ENCODE measurements at regions not wholly inside any gene's neighbourhood (a gene's known extent, or its start where the extent isn't known, plus 50 kb on each side); places are given as distances from the start of the nearest gene placed in this dataset.

DNA sequence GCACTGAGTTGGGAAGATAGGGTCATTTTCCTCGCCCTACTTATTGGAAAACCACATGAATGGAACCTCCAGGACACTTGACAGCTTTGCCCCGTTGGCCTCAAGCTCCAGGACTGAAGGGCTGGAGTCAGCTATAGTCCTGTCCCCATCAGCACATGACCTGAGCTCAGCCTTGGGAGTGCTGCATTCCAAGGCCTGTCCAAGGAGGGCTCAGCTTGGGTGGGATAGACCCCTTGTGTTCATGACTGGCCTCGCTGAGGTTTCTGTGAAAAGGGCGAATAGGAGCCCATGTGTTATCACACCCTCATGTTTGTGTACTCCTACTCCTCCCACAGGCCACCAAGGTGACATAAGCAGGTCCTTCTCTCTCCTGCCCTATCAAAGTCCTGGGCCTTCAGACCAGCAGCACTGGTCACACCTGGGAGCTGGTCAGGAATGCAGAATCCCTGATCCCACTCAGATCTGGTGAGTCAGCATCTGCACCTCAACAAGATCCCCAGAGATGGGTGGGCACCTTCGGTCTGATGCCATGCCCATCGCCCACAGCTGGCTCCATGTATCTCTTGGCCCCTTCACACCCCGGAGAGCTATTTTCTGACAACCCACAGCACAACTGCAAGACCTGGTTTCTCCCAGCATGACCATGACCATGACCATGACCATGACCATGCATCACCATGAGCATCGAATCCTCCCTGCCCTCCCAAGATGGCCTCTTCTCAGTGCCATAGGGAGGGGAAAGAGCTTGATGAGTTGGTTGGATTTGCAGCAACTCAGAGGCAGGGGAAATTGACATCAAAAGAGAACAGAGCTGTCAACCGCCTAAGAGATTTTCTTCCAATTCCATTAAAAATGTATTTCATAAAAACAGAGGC, 83.0 kb upstream of the RAB6C start:
- Histone ChIP-seq H3K4me3 (no peak overlapping the region), H3K27me3 (peaks cover 35% of the 10 kb centered on the region), H3K9me3 (peaks cover 0 to 19% (median 0%) of the 10 kb centered on the region in 3 donors), H3K4me1 (no peaks in the 10 kb centered on the region), H3K27ac (no peak overlapping the region), H3K36me3 (no peaks in the 10 kb centered on the region)
- no peak for ATAC-seq
- no peak for TF ChIP-seq POLR2A (IDR thresholded peaks at IDR 0.05)
- no peak for TF ChIP-seq EP300 (IDR thresholded peaks at IDR 0.05)
- no peak for TF ChIP-seq POLR2AphosphoS5 (IDR thresholded peaks at IDR 0.05)
- no peak for TF ChIP-seq CTCF (IDR thresholded peaks at IDR 0.05)
- 67 to 84% methylated on average over 4 of the region's 9 CpGs for WGBS, 2 donors (ENCODE audit: low coverage in 1 of 2)

DNA sequence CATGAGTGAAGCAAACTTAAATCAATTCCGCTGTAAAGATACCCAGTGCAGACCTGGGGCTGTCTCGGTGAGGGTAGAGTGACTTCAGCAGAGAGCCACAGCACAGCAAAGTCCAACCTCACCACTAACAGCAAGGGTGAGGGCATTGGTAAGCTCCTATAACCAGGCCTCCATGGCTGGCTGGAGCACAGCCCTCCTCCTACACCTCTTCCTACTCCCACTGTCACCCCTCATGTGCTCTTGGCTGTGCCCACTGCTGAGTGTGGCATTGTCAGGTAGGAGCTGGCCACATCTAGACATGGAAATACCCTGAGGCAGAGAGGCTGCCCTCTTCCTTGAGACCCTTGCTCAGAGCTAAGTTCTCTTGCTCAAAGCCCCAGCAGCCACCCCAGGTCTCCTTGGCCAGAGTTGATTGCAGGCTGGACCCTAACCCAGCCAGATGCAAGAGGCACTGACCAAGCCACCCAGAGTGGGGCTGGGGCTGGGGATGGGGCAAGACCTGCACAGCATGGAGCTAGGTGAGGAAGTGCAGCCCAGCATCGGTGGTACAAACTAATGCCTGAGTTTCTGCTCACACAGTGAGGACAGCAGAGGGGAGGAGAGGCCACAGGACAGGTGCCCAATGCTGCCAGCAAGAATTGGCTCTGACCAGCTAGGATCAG, 77.6 kb upstream of the RAB6C start:
- peaks cover 0 to 19% (median 0%) of the 10 kb centered on the region in 3 donors for H3K9me3 ChIP-seq
- peaks cover 15% of the 10 kb centered on the region for H3K27me3 ChIP-seq
- H3K4me1 ChIP-seq = no peaks in the 10 kb centered on the region
- no peak for ATAC-seq
- WGBS, 2 donors (ENCODE audit: low coverage in 1 of 2) = 70 to 80% methylated on average over 1 to 2 of the region's 3 CpGs
- no peaks in the 10 kb centered on the region for H3K36me3 ChIP-seq
- H3K27ac ChIP-seq = no peak overlapping the region
- TF ChIP-seq POLR2AphosphoS5 (IDR thresholded peaks at IDR 0.05) (no peak), POLR2A (IDR thresholded peaks at IDR 0.05) (no peak), EP300 (IDR thresholded peaks at IDR 0.05) (no peak), CTCF (IDR thresholded peaks at IDR 0.05) (no peak)
- no peak overlapping the region for H3K4me3 ChIP-seq

- WGBS, 2 donors (ENCODE audit: low coverage in 1 of 2) = 92 to 100% methylated on average over 2 to 6 of the region's 20 CpGs
- ATAC-seq = no peak
Observed at GRCh38 chr2:129902731-129903585, 76.5 kb upstream of the RAB6C start.

More at GRCh38 chr2:129902731-129903585, 76.5 kb upstream of the RAB6C start:
- H3K4me3 ChIP-seq = no peak overlapping the region
- no peaks in the 10 kb centered on the region for H3K4me1 ChIP-seq
- TF ChIP-seq EP300 (IDR thresholded peaks at IDR 0.05) (no peak), POLR2AphosphoS5 (IDR thresholded peaks at IDR 0.05) (no peak), CTCF (IDR thresholded peaks at IDR 0.05) (no peak), POLR2A (IDR thresholded peaks at IDR 0.05) (no peak)
- no peaks in the 10 kb centered on the region for H3K36me3 ChIP-seq
- H3K27ac ChIP-seq = no peak overlapping the region
- H3K9me3 ChIP-seq = peaks cover 0 to 19% (median 0%) of the 10 kb centered on the region in 3 donors
- H3K27me3 ChIP-seq = peaks cover 20% of the 10 kb centered on the region

Measured in gastroesophageal sphincter (tissue), 4 donors.